Endothelial cell of umbilical vein (primary cell): ENCODE measurements at regions not wholly inside any gene's neighbourhood (a gene's known extent, or its start where the extent isn't known, plus 50 kb on each side); places are given as distances from the start of the nearest gene placed in this dataset. TPM values are rescaled to one million over a fixed set of nuclear protein-coding genes. Genes with fewer than 3 reads are reported as not detected.

ENCODE experiments used
- BruUV-seq: library from RNA; stranded (reverse); fragments of 400-500 nt; replicated peaks from 2 replicates; lab custom pipeline; 2021; lab: Mats Ljungman, UMichigan
- CTCF ChIA-PET: fragments of 300-600, 350-600 bp; sonication (Branson Sonifier 250); formaldehyde crosslinking; loops from one replicate; lab custom pipeline; 2021; ENCODE audit warnings: antibody characterized with exemption, inconsistent platforms; lab: Charles Lee
- POLR2A ChIA-PET: fragments of 300-600, 350-600 bp; sonication (Branson Sonifier 250); formaldehyde crosslinking; loops from one replicate; lab custom pipeline; 2021; ENCODE audit warnings: antibody characterized with exemption, inconsistent platforms; lab: Charles Lee
- DNase-seq: peaks from one replicate; pipeline ENCODE4 v3.0.0-alpha.2; 2011; ENCODE audit warnings: low read depth, low spot score
- FAIRE-seq: peaks from 2 replicates; lab custom pipeline; 2011; peaks lifted over from hg19 to GRCh38; lab: Jason Lieb, UNC
- H2AFZ ChIP-seq: 2 replicates; pipeline ENCODE4 v1.6.0; 2012; ENCODE audit warnings: low read depth, low read length, control low read depth, inconsistent platforms
- H3K27ac ChIP-seq: 2 replicates; pipeline ENCODE4 v1.5.1; 2011; ENCODE audit warnings: low read depth, mild to moderate bottlenecking, control low read depth, low read length, moderate library complexity; ENCODE audit not compliant: insufficient read depth
- H3K27me3 ChIP-seq, 2 experiments: 2 replicates each; pipeline versions ENCODE4 v1.6.0 to v1.6.1; 2011; ENCODE audit warnings: low read length in 2 of 2, mixed read lengths in 1 of 2; ENCODE audit not compliant: control insufficient read depth in 2 of 2, insufficient read depth in 2 of 2
- H3K36me3 ChIP-seq, 2 experiments: 2 replicates in 1 of 2; 3 replicates in 1 of 2; pipeline ENCODE4 v1.5.1; 2011; ENCODE audit warnings: low read length in 2 of 2, mild to moderate bottlenecking in 1 of 2, moderate library complexity in 1 of 2; ENCODE audit not compliant: control insufficient read depth in 2 of 2, insufficient read depth in 2 of 2; ENCODE audit errors: extremely low read depth in 1 of 2
- H3K4me1 ChIP-seq: 3 replicates; pipeline ENCODE4 v1.5.1; 2011; ENCODE audit warnings: mild to moderate bottlenecking, low read length; ENCODE audit not compliant: control insufficient read depth, insufficient read depth; ENCODE audit errors: extremely low read depth
- H3K4me2 ChIP-seq: 2 replicates; pipeline ENCODE4 v1.6.1; 2011; ENCODE audit warnings: low read length, control low read depth, mixed read lengths; ENCODE audit not compliant: insufficient read depth
- H3K4me3 ChIP-seq, 3 experiments: fragments of 200-600 bp in 1 of 3; sonication (generic), shearing (Covaris generic) in 1 of 3; replicated peaks in 1 of 3; 2 replicates each; pipeline ENCODE4 v1.5.1; 2011 to 2016; ENCODE audit warnings: control low read depth in 3 of 3, low read length in 3 of 3, mild to moderate bottlenecking in 2 of 3, inconsistent platforms in 1 of 3, low read depth in 1 of 3, moderate library complexity in 1 of 3; ENCODE audit not compliant: insufficient read depth in 1 of 3
- H3K79me2 ChIP-seq: 2 replicates; pipeline ENCODE4 v1.6.0; 2012; ENCODE audit warnings: low read length, inconsistent platforms; ENCODE audit not compliant: control insufficient read depth, insufficient read depth
- H3K9ac ChIP-seq: replicated peaks from 2 replicates; pipeline ENCODE3; 2011; ENCODE audit warnings: low read length, control low read depth; ENCODE audit not compliant: insufficient read depth; ENCODE audit errors: extremely low read depth
- H3K9me1 ChIP-seq: replicated peaks from 3 replicates; pipeline ENCODE4 v1.6.0; 2011; ENCODE audit warnings: mild to moderate bottlenecking, low read length; ENCODE audit not compliant: control insufficient read depth, insufficient read depth; ENCODE audit errors: extremely low read depth
- H3K9me3 ChIP-seq: replicated peaks from 2 replicates; pipeline ENCODE4 v1.5.1; 2012; ENCODE audit warnings: low read length, inconsistent platforms; ENCODE audit not compliant: control insufficient read depth, insufficient read depth
- H4K20me1 ChIP-seq: replicated peaks from 2 replicates; pipeline ENCODE3; 2011; ENCODE audit warnings: mild to moderate bottlenecking, low read length; ENCODE audit not compliant: control insufficient read depth, insufficient read depth; ENCODE audit errors: extremely low read depth
- CTCF ChIP-seq, 2 donors: IDR thresholded peaks; 1 replicate in 1 of 2; 2 replicates in 1 of 2; pipeline ENCODE4 v1.5.1; 2011; ENCODE audit warnings: low read length in 2 of 2, mild to moderate bottlenecking in 2 of 2, moderate library complexity in 2 of 2, control low read depth in 1 of 2, inconsistent platforms in 1 of 2, low read depth in 1 of 2; ENCODE audit not compliant: insufficient read depth in 1 of 2; ENCODE audit errors: extremely low read depth in 1 of 2
- EZH2 ChIP-seq: IDR thresholded peaks from 2 replicates; pipeline ENCODE4 v1.6.1; 2012; ENCODE audit warnings: borderline replicate concordance, low read depth, mild to moderate bottlenecking, moderate library complexity, low read length, inconsistent platforms; ENCODE audit not compliant: severe bottlenecking
- FOS ChIP-seq: IDR thresholded peaks from 2 replicates; pipeline ENCODE4 v1.6.1; 2011; ENCODE audit warnings: mild to moderate bottlenecking, low read length, moderate library complexity, borderline replicate concordance; ENCODE audit not compliant: insufficient read depth
- GATA2 ChIP-seq: IDR thresholded peaks from 2 replicates; pipeline ENCODE4 v1.7.0; 2011; ENCODE audit warnings: low read depth, mild to moderate bottlenecking, moderate library complexity, mixed read lengths, low read length; ENCODE audit not compliant: insufficient read length, insufficient read depth
- JUN ChIP-seq: IDR thresholded peaks from 2 replicates; pipeline ENCODE4 v1.6.1; 2011; ENCODE audit warnings: borderline replicate concordance, low read depth; ENCODE audit not compliant: insufficient read length, insufficient read depth
- MAX ChIP-seq: IDR thresholded peaks from 2 replicates; pipeline ENCODE4 v1.6.1; 2011; ENCODE audit not compliant: insufficient read depth, insufficient read length
- MYC ChIP-seq: IDR thresholded peaks from one replicate; pipeline ENCODE4 v1.6.1; 2011; ENCODE audit warnings: mild to moderate bottlenecking, low read depth, low read length
- POLR2A ChIP-seq: IDR thresholded peaks from 2 replicates; pipeline ENCODE4 v1.6.1; 2012; ENCODE audit warnings: low read depth, mild to moderate bottlenecking, control low read depth, low read length
- POLR2AphosphoS5 ChIP-seq: IDR thresholded peaks from 2 replicates; pipeline ENCODE4 v1.6.1; 2012; ENCODE audit warnings: low read depth, mild to moderate bottlenecking, control low read depth, low read length, moderate library complexity; ENCODE audit not compliant: insufficient read depth
- dilution Hi-C: fragments of 300-500 bp; cut with MboI; formaldehyde crosslinking; loops from one replicate; pipeline ENCODE4 v1.15.0; 2019; ENCODE audit warnings: low sequenced_read_pairs; ENCODE audit not compliant: extremely low pct_ligation_motif_present
- intact Hi-C: fragments of 100-400 bp; cut with micrococcal nuclease; formaldehyde crosslinking; loops from one replicate; pipeline ENCODE4 v1.10.0; 2022
- small RNA-seq: library from RNA; depleted of rRNA; stranded (forward); fragments of <200 nt; gene quantifications from one replicate; pipeline ENCODE3, GENCODE V24; 2012; ENCODE audit warnings: low replicate concordance, low read depth; ENCODE audit not compliant: insufficient read depth, insufficient read length

GRCh38 chrX:144388738-144389137 lies 504.9 kb downstream of the UBE2NL start:
- Histone ChIP-seq H3K27ac (no peak overlapping the region), H2AFZ (no peak overlapping the region), H4K20me1 (no peaks in the 10 kb centered on the region), H3K9ac (no peak overlapping the region), H3K4me2 (no peak overlapping the region), H3K79me2 (no peaks in the 10 kb centered on the region), H3K9me1 (no peaks in the 10 kb centered on the region), H3K27me3 (no peaks in the 10 kb centered on the region), H3K4me1 (no peaks in the 10 kb centered on the region), H3K9me3 (no peaks in the 10 kb centered on the region), H3K4me3 (no peak overlapping the region), H3K36me3 (no peaks in the 10 kb centered on the region)
- no peak for DNase-seq
- BruUV-seq = no TSS peak
- TF ChIP-seq FOS (no peak), POLR2AphosphoS5 (no peak), CTCF (IDR thresholded peaks at IDR 0.05; ENCODE audit: extremely low read depth in 1 of 2, insufficient read depth in 1 of 2, low read depth in 1 of 2, low read length in 2 of 2) (no peak), POLR2A (no peak), GATA2 (no peak), EZH2 (no peak), JUN (no peak), MAX (no peak), MYC (no peak)
- no peak for FAIRE-seq
- intact Hi-C loops (no loop called here), dilution Hi-C loops (no loop called here)
- ChIA-PET POLR2A (no interaction called here), CTCF (no interaction called here)

Small RNAs in the stretch of these regions (small RNA-seq; reads per million reads assigned to genes)
- gene AC234064.1 = not detected
